ENCODE measurements at regions not wholly inside any gene's neighbourhood (a gene's known extent, or its start where the extent isn't known, plus 50 kb on each side); places are given as distances from the start of the nearest gene placed in this dataset.

DNA sequence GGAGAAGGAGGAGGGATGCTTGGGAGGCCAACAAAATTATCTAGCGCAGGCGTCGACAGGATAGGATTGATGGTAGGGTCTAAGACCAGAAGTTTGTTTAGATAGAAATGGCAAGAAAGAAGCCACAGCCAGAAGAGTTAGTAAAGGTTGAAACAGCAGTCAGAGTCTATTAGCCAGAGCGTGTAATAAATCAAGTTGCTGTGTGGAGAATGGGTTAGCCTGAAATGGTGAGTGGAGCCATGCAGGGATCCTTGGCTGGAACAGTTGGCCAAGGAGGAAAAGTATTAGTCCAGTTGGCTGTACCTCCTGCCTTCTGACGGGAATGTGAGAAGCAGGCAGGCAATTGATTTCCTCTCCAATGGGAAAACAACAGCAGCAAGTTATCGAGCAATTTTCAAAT, 190.7 kb upstream of the CCDC68 start:
- TF ChIP-seq, protein P1, sequence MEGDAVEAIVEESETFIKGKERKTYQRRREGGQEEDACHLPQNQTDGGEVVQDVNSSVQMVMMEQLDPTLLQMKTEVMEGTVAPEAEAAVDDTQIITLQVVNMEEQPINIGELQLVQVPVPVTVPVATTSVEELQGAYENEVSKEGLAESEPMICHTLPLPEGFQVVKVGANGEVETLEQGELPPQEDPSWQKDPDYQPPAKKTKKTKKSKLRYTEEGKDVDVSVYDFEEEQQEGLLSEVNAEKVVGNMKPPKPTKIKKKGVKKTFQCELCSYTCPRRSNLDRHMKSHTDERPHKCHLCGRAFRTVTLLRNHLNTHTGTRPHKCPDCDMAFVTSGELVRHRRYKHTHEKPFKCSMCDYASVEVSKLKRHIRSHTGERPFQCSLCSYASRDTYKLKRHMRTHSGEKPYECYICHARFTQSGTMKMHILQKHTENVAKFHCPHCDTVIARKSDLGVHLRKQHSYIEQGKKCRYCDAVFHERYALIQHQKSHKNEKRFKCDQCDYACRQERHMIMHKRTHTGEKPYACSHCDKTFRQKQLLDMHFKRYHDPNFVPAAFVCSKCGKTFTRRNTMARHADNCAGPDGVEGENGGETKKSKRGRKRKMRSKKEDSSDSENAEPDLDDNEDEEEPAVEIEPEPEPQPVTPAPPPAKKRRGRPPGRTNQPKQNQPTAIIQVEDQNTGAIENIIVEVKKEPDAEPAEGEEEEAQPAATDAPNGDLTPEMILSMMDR (IDR thresholded peaks at IDR 0.05; ENCODE audit: low read depth, low read length) = no peak
- no peak for DNase-seq (ENCODE audit: extremely low read depth, low read depth)

DNA sequence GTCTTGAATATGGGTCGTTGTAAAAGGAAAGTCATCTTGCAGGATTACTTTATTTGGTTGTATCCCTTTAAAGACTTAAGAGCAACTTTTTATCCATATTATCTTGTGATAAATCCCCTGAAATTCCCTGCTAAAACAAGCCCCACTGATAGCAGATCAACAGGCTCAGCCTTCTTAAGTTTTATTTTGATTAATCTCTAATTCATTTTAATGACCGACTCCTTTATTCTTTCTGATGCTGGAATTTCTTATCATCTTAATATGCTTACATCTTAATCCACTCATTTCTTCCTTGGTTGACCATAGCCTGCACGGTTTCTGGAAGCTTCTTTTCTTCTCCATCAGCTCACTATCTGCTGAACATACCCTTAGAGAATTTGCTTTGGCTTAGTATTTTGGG, 188.5 kb upstream of the CCDC68 start:
- DNase-seq (ENCODE audit: extremely low read depth, low read depth) = no peak
- TF ChIP-seq, protein P1 (IDR thresholded peaks at IDR 0.05; ENCODE audit: low read depth, low read length) = no peak

GRCh38 chr18:55144193-55144930, 185.1 kb upstream of the CCDC68 start:
- DNase-seq (ENCODE audit: extremely low read depth, low read depth) = no peak
- TF ChIP-seq, protein P1 (IDR thresholded peaks at IDR 0.05; ENCODE audit: low read depth, low read length) = no peak

- no peak for DNase-seq (ENCODE audit: extremely low read depth, low read depth)
- TF ChIP-seq, protein P1 (IDR thresholded peaks at IDR 0.05; ENCODE audit: low read depth, low read length) = no peak
Measured at GRCh38 chr18:55142410-55142809, 183.1 kb upstream of the CCDC68 start.

GRCh38 chr18:55141318-55141717, 182.1 kb upstream of the CCDC68 start:
- no peak for DNase-seq (ENCODE audit: extremely low read depth, low read depth)
- TF ChIP-seq, protein P1 (IDR thresholded peaks at IDR 0.05; ENCODE audit: low read depth, low read length) = no peak

DNA sequence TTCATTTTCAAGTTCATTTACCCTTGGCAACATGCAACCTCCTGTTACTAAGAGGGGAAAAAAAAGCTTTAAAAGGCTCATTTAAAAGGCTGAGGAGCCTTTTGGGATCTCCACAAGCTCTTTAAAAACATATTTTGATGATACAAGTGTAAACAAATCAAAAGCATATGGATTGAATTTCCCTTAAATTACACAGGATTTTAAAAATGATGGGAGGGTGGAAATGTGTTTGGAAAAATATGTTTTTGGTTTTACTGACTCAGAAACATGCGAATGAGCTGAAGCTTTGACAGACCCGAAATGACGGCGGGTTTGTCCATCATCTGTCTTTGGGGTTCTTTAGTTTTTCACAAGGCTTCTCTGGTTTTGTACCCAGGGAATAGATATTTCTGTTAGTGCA, 180.6 kb upstream of the CCDC68 start:
- no peak for DNase-seq (ENCODE audit: extremely low read depth, low read depth)
- TF ChIP-seq, protein P1 (IDR thresholded peaks at IDR 0.05; ENCODE audit: low read depth, low read length) = no peak

DNA sequence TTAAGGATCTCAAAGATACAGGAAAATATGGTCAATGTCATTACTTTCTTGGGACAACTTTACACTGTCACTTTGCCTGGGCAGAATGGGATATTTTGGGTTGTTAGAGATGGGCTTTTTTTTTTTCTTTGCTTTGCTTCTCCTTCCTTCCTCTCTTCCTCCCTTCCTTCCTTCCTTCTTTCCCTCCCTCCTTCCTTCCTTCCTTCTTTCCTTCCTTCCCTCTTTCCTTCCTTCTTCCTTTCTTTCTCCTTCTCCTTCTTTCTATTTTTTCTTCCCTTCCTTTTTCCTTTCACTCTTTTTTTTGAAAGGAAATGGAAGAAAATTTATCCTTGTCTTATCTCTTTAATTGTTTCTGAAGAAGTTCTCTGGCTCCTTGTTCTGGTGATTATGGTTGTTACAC, 180.0 kb upstream of the CCDC68 start:
- no peak for DNase-seq (ENCODE audit: extremely low read depth, low read depth)
- TF ChIP-seq, protein P1 (IDR thresholded peaks at IDR 0.05; ENCODE audit: low read depth, low read length) = no peak

Measured in AG09319 (cell line).